AG04450 (cell line): ENCODE measurements at regions not wholly inside any gene's neighbourhood (a gene's known extent, or its start where the extent isn't known, plus 50 kb on each side); places are given as distances from the start of the nearest gene placed in this dataset.

Source experiments
- CTCF ChIA-PET: fragments of 300-600, 350-600 bp; formaldehyde crosslinking; extraction: SDS; loops from one replicate; lab custom pipeline; 2022; ENCODE audit warnings: antibody characterized with exemption, inconsistent platforms; lab: Charles Lee
- POLR2A ChIA-PET: fragments of 350-600 bp; formaldehyde crosslinking; extraction: SDS; loops from one replicate; lab custom pipeline; 2021; ENCODE audit warnings: antibody characterized with exemption, inconsistent platforms; lab: Yijun Ruan, JAX
- DNase-seq: peaks from one replicate; pipeline ENCODE4 v3.0.0-alpha.2; 2011; ENCODE audit warnings: low read depth, low spot score
- H3K27ac ChIP-seq: one replicate; pipeline ENCODE4 v1.5.1; 2012; ENCODE audit warnings: low read depth, low read length, control low read depth
- H3K27me3 ChIP-seq: one replicate; pipeline ENCODE4 v1.6.0; 2012; ENCODE audit warnings: low read length; ENCODE audit not compliant: control insufficient read depth, insufficient read depth
- H3K4me3 ChIP-seq: 2 replicates; pipeline ENCODE4 v1.5.1; 2011; ENCODE audit warnings: mild to moderate bottlenecking, low read depth, low read length, control low read depth
- H3K9me3 ChIP-seq: 2 replicates; pipeline ENCODE4 v1.5.1; 2012; ENCODE audit warnings: low read length; ENCODE audit not compliant: control insufficient read depth, insufficient read depth
- CTCF ChIP-seq: IDR thresholded peaks from 2 replicates; pipeline ENCODE4 v1.5.1; 2011; ENCODE audit warnings: low read depth, low read length, control low read depth, inconsistent platforms

- no peak overlapping the region for H3K27ac ChIP-seq
- no peaks in the 10 kb centered on the region; the same call in 1 of the 2 replicates for H3K9me3 ChIP-seq
- TF ChIP-seq CTCF: no peak
- ChIA-PET POLR2A (no interaction called here), CTCF (no interaction called here)
- no peaks in the 10 kb centered on the region for H3K27me3 ChIP-seq
- no peak for DNase-seq
- no peak overlapping the region for H3K4me3 ChIP-seq
Observed at GRCh38 chr4:45323453-45324058, 597.2 kb upstream of the GNPDA2 start.

- POLR2A ChIA-PET: no interaction called here
- H3K9me3 ChIP-seq: no peaks in the 10 kb centered on the region
- H3K27ac ChIP-seq: no peak overlapping the region
- CTCF ChIA-PET: no interaction called here
- H3K27me3 ChIP-seq: no peaks in the 10 kb centered on the region
- TF ChIP-seq CTCF: no peak
- DNase-seq: no peak
- no peak overlapping the region for H3K4me3 ChIP-seq
Observed at GRCh38 chr4:45317739-45318138, 591.4 kb upstream of the GNPDA2 start.

- Histone ChIP-seq H3K27ac (no peak overlapping the region), H3K4me3 (no peak overlapping the region), H3K9me3 (no peaks in the 10 kb centered on the region), H3K27me3 (no peaks in the 10 kb centered on the region)
- DNase-seq: no peak
- ChIA-PET CTCF (no interaction called here), POLR2A (no interaction called here)
- no peak for TF ChIP-seq CTCF
Observed at GRCh38 chr4:45317276-45317675, 590.9 kb upstream of the GNPDA2 start.

GRCh38 chr4:45316257-45316656 lies 589.9 kb upstream of the GNPDA2 start:
- TF ChIP-seq CTCF: no peak
- no peak for DNase-seq
- no peaks in the 10 kb centered on the region for H3K9me3 ChIP-seq
- ChIA-PET CTCF (no interaction called here), POLR2A (no interaction called here)
- H3K27me3 ChIP-seq: no peaks in the 10 kb centered on the region
- no peak overlapping the region for H3K4me3 ChIP-seq
- no peak overlapping the region for H3K27ac ChIP-seq

- peaks cover 5% of the 10 kb centered on the region; the same call in 1 of the 2 replicates for H3K9me3 ChIP-seq
- no peaks in the 10 kb centered on the region for H3K27me3 ChIP-seq
- CTCF ChIA-PET: no interaction called here
- H3K4me3 ChIP-seq: no peak overlapping the region
- no peak for TF ChIP-seq CTCF
- POLR2A ChIA-PET: no interaction called here
- H3K27ac ChIP-seq: no peak overlapping the region
- DNase-seq: no peak
Observed at GRCh38 chr4:45302828-45303227, 576.5 kb upstream of the GNPDA2 start.
